ENCODE measurements at regions not wholly inside any gene's neighbourhood (a gene's known extent, or its start where the extent isn't known, plus 50 kb on each side); places are given as distances from the start of the nearest gene placed in this dataset.

DNA sequence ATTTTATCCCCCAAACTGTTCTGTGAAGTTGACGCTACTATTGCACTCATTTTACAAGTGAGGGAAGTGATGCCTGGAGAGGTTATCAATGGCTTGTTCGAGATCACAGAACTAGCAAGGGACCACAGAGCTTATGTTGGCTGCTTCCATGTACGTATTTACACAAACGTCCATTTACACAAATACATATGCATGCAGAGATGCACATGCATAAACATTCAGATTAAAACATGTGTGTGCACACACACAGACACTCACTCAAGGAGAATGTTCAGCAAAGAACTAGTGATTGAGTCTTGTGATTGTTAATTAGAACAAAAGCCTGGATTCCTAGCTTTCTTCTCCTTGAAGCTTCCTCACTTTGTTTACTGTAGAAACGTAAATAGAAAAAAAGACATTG is 321.5 kb upstream of the CHD6 start:
- no peak for DNase-seq

DNA sequence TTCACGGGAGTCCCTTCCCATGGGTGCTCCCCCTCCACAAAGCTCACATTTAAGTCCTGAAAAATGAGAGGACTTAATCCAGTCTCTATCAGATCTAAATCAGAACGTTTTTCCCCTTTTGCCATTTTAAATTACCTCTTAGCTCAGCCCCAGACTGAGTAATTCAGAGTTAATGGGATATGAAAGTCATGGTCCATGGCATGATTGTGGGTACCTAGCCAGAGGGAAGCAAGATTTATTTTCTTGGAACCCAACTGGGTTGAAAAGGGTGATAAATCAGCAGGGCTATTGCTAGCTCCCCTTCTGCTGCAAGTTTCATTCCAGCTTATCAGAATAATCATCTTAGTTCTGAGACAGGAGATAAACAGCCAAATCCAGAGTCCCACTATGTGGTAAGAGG is 320.2 kb upstream of the CHD6 start:
- no peak for DNase-seq

DNA sequence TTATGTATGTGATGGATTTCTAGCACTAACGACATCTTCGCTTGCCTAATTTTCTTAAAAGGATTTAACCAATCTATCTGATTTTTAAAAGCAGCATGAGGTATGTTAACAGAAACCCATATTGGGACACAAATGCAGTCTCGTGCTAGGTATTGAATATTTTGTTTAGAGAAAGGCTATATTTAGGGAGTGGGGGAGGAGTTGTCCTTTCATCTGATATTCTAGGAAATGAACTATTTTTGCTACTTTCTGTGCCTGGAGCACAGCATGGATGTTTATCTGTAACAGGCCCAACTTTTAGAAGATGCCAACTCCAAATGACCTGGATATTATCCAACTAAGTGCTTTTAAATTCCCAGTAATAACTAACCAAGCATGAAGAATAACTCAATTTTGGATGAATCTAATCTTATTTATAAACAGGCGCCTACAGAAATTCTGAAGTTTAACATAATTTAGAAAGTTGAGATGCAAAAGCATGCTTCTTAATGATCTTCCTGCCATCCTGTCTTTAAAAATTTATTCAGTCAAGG is 317.1 kb upstream of the CHD6 start:
- DNase-seq = no peak

- no peak for DNase-seq
These were observed 314.3 kb upstream of the CHD6 start for GRCh38 chr20:41932431-41932830.

DNA sequence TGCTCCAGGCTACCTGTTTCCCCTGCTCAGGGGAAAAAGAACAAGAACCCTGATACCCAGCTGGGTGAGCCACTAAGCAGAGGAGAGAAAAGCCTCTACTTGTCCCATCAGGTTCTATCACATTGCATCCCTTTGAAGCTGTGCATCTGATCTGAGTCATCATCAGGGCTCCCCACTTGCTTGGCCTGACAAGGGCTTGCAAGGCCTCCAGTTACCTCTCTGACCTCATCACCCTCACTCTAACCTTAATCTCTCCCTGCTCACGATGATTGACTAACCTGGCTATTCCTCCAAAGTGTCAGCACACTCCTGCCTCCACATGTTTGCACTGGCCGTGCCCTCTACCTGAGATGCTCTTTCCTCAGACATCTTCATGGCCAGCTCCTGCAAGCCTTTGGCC is 309.5 kb upstream of the CHD6 start:
- DNase-seq = no peak

GRCh38 chr20:41927189-41927588 is 309.0 kb upstream of the CHD6 start:
- no peak for DNase-seq

- DNase-seq = no peak
These were observed 307.3 kb upstream of the CHD6 start for GRCh38 chr20:41925476-41925875.

DNA sequence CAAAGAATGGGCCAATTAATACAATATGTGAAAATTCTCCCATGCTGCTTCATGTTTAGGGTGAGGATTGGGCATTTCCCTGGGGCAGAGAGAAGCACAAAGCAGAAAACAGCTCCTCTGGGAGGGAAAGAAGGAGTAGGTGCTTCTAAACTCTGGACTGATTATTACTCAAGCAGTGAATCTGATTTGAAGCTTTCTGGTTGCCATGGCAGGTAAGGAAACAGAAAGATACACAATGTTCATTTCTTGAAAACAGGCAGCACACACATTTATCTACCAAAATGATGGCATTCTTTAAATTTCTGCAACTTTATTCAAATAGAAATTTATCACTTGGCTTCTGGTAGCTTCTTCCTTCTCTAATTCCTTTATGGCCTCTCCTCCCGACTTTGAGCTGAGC is 305.4 kb upstream of the CHD6 start:
- DNase-seq = no peak

DNA sequence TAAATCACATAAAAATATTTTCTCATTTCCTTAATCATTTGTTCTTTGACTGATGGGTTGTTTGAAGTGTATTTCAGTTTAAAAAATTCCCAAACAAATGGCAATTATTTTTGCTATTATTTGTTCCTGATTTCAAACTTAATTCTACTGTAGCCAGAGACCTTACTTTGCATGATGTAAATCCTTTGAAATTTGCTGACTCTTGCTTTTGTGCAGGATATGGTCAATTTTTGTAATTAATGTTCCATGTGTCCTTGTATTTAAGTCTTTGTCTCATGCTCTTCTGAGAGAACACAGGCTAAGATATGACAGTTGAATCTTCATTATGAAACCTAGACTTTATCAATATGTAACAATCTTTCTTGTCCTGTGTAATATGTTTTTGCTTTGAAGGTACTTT is 295.0 kb upstream of the CHD6 start:
- DNase-seq = no peak

GRCh38 chr20:41910558-41910957 is 292.4 kb upstream of the CHD6 start:
- no peak for DNase-seq

DNA sequence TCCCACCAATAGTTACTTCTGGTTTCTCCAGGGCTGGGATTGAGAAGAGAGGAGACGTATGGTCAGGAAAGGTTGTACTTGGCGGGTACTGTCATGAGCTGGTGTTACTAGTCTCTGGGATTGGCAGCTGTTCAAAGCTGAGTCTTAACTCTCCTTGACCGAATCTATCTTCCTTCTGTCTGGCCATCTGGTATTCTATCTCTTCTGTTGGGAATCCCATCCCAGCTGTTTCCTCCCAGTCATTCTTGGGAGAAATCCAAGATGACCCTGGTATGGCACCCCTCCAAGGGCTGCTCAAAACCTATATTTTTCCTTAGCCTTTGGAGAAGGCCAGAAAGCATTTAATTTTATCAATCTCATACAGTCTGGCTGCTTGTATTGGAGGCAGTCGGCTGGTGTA is 287.0 kb upstream of the CHD6 start:
- no peak for DNase-seq

- no peak for DNase-seq
These were observed 285.4 kb upstream of the CHD6 start for GRCh38 chr20:41903586-41903985.

DNA sequence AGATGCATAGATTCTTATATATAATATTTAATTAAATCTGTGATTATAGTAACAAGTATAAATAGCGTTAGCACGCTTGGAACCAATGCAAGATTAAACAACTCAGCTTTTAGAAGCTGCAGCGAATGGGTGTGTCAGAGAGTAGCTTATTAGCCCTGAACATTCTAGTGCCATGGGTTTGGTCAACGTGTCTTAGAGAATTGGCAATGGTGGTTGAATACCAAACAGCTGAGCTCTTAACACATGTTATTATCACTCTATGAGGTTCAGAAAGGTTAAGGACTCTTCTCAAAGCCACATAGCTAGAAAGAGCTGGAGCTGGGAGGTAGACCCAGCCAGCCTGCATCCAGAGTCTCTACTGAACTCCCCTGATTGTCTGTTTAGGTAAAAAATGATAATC is 284.2 kb upstream of the CHD6 start:
- DNase-seq = no peak

DNA sequence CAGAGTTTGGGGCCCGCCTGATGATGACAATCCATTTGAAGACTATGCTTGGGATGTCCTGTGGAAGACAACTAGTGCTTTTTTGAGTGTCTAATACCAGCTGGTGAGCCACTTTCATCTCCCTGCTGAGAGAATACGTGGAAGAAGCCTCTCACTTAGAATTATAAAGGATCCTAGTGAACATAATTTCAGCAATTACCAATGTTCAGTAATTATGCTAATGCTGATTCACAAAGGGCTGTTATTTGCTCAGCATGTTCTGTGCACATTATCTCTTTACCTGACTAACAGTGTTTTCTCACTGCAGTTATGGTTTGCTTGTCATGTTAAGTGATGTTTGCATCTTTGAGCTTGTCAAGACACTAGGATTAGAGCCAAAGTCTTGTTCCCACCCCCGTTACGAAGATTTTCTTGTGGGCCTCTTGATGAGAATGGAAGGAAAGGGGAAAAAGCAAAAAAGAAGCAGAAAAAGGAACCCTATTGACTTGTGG is 282.1 kb upstream of the CHD6 start:
- DNase-seq = no peak

DNA sequence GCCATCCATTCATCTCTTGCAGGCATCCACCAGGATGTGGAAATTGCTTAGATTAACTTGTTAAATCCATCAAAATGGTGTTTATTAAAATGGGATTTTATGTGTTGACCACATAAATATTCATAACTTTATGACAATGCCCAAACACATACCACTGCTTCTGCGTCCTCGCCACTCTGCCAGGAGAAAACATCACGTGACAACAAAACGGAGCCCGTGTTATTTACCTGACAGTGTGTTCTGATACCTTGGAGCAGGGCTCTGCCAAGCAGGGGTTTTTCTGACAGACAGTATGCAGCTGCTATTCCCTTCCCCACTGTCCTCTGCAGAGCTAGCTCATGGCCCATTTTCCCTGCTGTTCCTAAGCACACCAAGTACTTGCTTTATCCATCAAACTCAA is 279.5 kb upstream of the CHD6 start:
- no peak for DNase-seq

GRCh38 chr20:41895241-41896032 is 277.3 kb upstream of the CHD6 start:
- no peak for DNase-seq

- no peak for DNase-seq
These were observed 276.2 kb upstream of the CHD6 start for GRCh38 chr20:41894255-41894963.

GRCh38 chr20:41892031-41892430 is 273.9 kb upstream of the CHD6 start:
- no peak for DNase-seq

DNA sequence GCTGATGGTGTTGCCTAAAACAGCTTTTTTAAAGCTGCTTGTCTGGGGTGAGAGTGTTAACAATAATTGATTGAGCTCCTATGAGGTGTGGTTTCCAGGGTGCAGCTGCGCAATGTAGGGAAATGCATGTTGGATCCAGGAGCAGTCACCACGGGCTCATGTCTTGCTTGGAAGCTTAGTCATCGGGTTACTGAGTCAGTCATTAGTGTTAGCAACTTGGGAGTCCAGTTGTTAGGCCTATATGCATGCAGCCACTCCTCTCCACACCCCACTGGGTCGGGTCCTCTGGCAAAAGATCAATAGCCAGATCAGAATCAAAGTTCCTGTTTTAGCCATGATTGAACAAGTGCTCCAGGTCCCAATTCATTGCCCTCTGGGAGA is 271.7 kb upstream of the CHD6 start:
- DNase-seq = no peak

DNA sequence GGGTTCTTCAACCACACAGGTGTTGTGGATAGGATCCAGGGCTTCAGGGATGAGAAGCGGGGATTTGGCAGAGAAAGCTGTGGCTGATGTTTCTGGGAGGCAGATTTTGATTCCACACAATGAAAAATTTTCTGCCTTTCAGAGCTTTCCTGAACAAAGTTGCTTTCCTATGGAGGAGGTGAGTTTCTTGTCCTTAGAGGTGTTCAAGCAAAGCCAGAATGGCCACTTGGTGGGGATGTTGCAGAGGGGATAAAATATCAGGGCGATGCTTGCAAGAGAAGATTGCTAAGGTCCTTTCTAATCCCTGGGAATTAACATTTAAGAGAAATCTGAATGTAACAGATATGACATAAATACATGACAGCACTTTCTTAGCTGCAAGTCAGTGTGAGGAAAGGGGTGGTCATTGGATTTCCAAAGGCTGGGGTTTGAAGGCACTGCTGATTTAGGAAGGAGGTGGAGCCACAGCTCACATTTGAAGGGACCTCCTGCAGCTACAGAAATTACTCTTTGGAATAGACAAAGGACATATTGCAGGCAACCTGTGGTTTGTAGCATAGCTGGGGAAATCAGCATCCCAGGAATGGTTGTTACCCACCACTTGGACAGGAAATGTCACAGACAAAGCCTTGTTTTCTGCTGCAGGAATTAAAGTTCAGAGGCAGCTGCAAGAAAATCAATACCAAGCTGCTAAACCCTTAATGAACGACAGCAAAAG is 271.1 kb upstream of the CHD6 start:
- no peak for DNase-seq

DNA sequence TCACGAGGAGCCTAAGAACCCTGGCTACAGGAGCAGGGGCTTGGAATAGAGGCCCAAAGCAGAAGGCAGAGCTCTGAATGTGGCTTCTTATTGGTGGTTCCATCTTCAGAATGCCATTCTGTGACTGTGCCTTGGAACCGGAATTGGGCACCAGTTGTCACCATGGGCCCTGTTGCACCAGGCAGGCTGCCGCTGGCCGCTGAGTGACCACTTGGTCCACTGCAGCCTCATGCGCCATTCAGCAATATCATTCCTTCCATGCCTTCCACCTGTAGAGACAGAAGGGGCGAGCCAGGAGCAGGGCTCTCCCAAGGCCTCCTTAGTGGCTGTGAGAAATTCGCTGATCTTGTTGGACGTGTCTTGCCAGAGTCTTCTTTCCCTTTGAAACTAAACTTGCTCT is 270.3 kb upstream of the CHD6 start:
- no peak for DNase-seq

DNA sequence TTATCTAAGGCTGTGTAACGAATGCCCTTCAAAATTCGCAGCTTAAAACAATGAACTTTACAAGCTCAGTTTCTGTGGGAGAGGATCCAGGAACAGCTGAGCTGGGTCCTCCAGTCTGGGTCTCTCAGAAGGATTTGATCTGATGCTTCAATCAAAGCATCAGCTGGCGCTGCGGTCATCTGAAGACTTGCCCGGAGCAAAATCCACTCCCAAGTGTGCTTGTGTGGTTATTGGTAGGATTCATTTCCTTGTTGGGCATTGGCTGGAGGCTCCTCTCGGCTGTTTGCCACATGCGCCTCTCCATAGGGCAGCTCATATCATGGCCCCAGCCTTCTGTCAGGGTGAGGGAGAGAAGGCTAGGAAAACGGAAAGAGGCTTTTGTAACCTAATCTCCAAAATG is 269.3 kb upstream of the CHD6 start:
- no peak for DNase-seq

GRCh38 chr20:41881466-41882046 is 263.4 kb upstream of the CHD6 start:
- DNase-seq = no peak

All from SW 1271 (cell line).